GM13977 (cell line): ENCODE measurements at regions not wholly inside any gene's neighbourhood (a gene's known extent, or its start where the extent isn't known, plus 50 kb on each side); places are given as distances from the start of the nearest gene placed in this dataset.

Source experiments
- DNase-seq: peaks from one replicate; pipeline ENCODE4 v3.0.0; 2012; ENCODE audit warnings: low spot score
- in situ Hi-C: fragments of 300-500 bp; cut with MboI; formaldehyde crosslinking; loops from one replicate; pipeline ENCODE4 v1.12.0; 2022; ENCODE audit warnings: low sequenced_read_pairs, low pct_unique_long_range_greater_than_20kb, mixed read lengths, inconsistent platforms; ENCODE audit not compliant: unreplicated experiment
- TF ChIP-seq, protein P1 (sequence below): IDR thresholded peaks from 2 replicates; pipeline ENCODE4 v1.5.1; 2012; ENCODE audit warnings: mild to moderate bottlenecking, control low read depth; ENCODE audit not compliant: insufficient read depth; ENCODE audit errors: extremely low read depth, missing control alignments

GRCh38 chr14:86521031-86521730, 991.2 kb downstream of the FLRT2 start:
- in situ Hi-C loops, result no loop called here
- TF ChIP-seq, protein P1, sequence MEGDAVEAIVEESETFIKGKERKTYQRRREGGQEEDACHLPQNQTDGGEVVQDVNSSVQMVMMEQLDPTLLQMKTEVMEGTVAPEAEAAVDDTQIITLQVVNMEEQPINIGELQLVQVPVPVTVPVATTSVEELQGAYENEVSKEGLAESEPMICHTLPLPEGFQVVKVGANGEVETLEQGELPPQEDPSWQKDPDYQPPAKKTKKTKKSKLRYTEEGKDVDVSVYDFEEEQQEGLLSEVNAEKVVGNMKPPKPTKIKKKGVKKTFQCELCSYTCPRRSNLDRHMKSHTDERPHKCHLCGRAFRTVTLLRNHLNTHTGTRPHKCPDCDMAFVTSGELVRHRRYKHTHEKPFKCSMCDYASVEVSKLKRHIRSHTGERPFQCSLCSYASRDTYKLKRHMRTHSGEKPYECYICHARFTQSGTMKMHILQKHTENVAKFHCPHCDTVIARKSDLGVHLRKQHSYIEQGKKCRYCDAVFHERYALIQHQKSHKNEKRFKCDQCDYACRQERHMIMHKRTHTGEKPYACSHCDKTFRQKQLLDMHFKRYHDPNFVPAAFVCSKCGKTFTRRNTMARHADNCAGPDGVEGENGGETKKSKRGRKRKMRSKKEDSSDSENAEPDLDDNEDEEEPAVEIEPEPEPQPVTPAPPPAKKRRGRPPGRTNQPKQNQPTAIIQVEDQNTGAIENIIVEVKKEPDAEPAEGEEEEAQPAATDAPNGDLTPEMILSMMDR, result no peak
- no peak for DNase-seq

DNA sequence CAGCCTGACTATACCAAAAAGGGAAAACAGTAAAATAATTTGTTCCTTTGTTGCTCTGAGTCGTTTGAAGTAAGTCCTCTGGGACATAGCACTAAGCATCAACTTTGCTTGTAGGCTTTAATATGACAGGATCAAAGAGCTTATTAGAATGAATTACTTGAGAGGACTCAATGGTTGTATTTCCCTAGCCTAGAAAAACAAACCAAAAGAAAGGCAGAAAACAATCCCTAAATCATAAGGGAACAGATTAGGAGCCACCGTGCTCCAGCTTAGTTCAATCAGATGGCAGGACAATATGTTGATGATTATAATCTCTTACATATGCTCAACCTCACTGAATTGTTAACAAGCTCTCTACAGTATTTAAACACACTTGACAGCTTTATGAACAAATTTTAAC, 988.4 kb downstream of the FLRT2 start:
- TF ChIP-seq, protein P1, result no peak
- in situ Hi-C loops, result no loop called here

GRCh38 chr14:86515195-86515594, 985.3 kb downstream of the FLRT2 start:
- in situ Hi-C loops, result no loop called here
- DNase-seq, result no peak
- TF ChIP-seq, protein P1, result no peak

More for the DNA sequence above, 988.4 kb downstream of the FLRT2 start:
- DNase-seq, result no peak

- in situ Hi-C loops, result no loop called here
- TF ChIP-seq, protein P1, result no peak
- DNase-seq, result no peak
Measured at GRCh38 chr14:86513564-86513963, 983.6 kb downstream of the FLRT2 start.

GRCh38 chr14:86513056-86513455, 983.1 kb downstream of the FLRT2 start:
- no peak for DNase-seq
- TF ChIP-seq, protein P1, result no peak
- in situ Hi-C loops, result no loop called here

DNA sequence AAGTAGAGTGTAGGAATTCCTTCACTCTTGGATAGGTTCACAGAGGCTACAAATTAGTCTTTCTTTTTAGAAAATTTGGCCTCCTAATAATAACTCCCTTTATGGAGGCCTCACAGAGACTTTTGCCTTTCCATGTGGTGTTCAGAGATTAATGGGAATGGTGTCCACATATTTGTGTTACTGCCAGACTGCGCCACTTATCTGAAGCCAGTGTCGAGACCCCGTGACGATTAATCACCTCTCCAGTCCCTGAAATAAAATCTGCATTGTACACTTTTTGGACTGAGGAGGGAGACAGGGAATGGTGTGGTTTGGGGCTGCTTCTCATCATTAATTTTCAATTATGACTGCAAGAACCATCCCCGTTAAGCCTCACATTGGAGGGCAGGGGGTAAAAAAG, 980.5 kb downstream of the FLRT2 start:
- TF ChIP-seq, protein P1, result no peak
- in situ Hi-C loops, result no loop called here
- no peak for DNase-seq
